NCI-H748 treated with DMSO at 0.1 percent for 48 hours (cell line): ENCODE measurements at regions not wholly inside any gene's neighbourhood (a gene's known extent, or its start where the extent isn't known, plus 50 kb on each side); places are given as distances from the start of the nearest gene placed in this dataset.

Experiments
- DNase-seq: peaks from one replicate; lab custom pipeline; 2025; lab: John Stamatoyannopoulos, UW

DNA sequence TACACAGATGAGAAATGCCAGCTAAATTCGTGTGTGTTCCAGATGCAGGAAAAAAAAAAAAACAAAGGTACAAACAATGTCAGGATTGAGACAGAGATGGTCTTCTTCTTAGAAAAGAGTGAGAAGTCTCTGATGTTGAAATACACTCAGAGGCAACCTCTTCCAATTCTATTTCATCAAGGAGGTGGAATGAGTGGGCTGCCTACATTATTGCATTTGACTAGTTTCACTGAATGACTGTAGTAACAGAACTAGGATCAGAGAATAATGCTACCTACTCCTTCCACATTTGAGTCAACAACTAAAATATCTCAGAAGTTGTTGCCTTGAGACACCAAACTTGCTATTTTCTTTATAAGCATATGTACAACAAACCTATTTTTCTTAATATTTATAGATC is 1332.2 kb upstream of the FLRT2 start:
- DNase-seq, result no peak

DNA sequence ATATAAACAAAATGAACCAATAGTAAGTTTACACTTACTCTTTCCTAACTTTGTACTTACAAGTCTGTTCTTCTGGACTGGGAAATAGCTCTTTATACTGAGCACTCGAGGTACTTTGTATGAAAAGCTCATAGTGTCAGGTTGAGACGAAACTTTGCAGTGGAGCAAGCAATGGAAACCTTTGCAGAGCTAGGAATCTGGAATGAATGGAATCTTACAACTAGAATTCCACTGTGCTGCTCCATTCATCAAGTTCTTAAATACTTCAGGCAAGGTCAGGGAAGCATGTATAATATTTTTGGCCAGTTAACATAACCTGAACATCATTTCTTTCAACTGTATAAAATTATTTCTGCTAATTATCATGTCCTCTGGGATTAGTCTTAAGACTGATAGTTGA is 1327.5 kb upstream of the FLRT2 start:
- no peak for DNase-seq

DNA sequence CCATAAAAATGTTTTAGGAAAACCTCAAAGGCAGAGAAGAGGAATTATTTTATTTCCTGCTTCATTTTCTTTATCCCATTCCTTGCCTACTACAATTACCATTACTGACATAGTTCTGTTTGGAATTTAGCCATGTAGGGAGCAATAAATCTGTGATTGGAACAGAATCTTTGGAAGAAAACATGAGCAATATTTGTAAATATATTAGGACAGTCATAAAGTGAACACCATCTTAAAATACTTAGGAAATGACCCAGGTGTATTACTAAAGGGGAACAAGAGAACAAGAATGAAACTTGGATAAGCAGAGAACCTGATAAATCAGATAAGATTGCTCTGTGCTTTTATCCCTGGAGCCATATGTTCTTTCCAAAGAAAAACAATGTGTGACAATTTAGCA is 1326.0 kb upstream of the FLRT2 start:
- no peak for DNase-seq

DNA sequence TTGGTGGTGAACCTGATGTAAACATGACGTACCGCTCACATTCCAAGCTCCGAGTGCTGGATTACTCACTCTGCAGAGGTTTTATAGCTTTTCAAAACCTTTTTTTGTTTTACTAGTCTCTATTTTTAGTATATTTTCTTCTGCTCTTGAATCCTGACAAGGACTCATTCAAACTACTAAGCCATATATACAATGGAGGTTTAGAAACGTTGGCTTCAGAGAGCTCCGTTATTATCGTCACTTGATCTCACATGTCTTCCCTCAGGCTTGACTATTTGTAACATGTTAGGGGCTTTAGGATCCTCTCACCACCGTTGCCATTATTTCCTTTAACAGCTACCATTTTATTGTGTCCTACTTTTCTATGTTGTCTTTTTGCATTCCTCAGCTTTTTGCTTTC is 1321.5 kb upstream of the FLRT2 start:
- no peak for DNase-seq

DNA sequence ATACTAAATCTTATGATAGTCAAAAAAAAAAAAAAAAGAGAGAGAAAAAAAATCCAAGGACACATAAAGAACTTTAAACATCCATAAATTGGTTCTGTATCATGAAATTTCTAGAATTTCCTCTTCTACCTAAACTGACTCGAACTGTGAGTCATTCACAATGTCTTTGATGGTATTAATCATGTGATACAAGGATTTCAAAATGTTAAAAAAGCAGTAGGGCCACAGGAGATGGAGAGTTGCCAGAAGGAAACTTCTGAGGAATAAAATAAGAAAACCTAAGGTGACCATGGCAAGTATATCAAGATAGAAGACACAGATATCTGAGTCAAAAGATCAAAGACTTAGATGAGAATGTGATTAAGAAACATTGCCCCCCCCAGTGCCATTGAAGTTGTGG is 1320.9 kb upstream of the FLRT2 start:
- no peak for DNase-seq

DNA sequence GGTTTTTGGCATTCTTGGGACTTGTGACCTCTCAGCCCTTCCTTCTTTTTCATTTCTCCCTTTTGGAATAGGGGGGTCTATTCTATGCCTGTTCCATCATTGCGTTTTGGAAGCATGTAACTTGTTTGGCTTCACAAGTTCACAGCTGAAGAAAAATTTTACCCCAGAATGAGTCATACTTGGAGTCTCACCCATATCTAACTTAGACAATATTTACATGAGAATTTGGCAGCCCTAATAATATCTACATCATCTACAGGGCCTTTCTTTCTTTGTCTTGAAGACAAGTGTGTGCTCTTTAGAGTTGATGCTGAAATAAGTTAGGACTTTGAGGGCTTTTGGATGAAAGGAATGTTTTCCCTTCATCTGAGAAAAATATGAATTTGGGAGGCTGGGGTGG is 1312.9 kb upstream of the FLRT2 start:
- no peak for DNase-seq

DNA sequence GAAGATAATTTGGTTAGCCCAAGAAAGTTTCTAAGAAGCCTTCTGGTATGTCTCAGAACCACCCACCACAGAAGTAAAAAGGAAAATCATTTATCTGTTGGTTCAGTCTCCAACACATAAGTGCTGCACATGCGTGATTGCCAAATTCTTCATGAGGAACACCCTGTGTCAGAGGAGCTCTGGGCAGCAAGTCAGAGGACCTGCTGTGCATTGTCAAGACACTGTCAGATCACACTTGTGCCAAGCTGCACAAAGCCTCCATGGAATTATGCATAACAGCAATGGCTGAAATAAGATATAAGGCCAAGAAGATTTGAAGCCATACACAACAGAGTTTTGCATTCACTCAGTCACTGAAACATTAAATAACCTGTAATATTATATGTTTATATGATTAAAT is 1304.7 kb upstream of the FLRT2 start:
- no peak for DNase-seq

DNA sequence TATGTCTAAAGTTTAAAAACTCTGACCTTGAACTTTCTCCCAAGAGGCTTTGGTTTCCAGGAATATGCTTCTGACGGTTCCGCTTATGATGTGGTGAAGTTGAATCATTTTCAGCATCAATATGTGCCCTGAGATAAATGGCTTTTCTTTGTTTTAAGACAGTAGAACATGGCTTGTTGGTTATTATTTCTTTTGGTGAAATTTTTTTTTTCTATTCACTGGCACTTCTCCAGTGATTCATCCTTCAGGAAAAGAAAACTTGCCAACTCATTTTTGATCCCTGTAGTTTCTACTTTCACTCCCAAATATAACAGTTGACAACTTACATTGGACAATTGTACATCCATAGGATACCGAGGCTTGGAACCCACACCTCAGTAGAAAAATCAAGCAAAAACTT is 1301.2 kb upstream of the FLRT2 start:
- DNase-seq, result no peak

DNA sequence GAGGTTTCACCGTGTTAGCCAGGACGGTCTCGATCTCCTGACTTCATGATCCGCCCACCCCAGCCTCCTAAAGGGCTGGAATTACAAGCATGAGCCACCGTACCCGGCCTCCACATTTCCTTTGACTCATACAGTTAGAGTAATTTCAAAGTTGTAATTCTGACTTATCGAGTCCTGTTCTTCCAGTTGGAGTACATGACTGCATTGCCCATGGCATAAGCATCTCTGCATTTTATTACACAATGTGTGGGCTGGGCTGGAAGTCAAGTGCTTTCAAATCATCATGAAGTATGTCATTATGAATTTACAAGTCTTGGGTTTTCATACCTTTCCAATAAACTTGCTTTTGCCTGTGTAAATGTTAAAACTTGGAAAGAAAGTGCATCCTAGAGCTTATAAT is 1295.7 kb upstream of the FLRT2 start:
- DNase-seq, result no peak

DNA sequence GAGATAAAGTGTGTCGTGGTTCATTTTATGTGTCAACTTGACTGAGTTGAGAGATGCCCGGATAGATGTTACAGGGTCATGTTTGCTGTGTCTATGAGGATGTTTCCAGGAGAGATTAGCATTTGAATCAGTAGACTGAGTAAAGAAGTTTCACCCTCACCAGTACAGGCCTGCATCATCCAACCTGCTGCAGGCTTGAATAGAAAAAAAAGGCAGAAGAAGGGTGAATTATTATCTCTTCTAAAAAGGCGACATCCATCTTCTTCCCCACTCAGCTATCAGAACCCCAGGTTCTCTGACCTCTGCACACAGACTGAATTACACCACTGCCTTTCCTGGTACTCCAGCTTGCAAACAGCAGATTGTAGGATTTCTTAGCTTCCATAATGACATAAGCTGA is 1293.7 kb upstream of the FLRT2 start:
- no peak for DNase-seq

DNA sequence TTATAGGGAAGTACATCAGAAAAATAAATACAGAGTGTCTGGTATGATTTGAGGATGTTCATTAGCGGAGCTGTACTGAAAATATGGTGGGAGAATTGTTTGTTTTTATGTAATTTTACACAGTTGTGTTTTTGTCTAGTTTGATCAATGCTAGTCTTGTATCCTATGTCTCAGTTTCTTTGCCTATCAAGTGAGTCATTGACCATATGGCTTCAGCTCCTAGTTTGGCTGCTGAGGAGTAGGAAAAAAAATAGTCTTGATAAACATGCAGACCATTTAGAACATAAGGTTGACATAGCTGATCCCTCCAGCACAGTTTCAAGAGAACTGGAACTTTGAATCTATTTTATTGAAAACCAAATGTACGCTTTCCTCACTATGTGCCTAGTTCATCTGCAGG is 1292.1 kb upstream of the FLRT2 start:
- no peak for DNase-seq

DNA sequence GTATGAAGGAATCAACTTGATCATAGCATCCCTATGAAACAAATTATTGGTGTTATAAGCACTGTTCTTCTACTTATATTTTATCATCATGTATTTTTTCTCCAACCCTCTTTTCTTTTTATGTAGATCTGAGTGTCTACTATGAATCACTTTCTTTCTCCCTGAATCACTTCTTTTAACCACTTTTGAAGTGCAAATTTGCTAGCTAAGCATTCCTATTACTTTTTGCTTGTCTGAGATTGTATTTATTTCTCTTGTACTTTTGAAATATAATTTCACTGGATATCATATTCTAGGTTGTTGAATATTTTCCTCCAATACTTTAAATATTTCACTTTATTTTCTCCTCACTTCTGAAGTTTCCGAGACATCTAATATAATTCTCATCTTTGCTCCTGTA is 1282.3 kb upstream of the FLRT2 start:
- DNase-seq, result no peak

DNA sequence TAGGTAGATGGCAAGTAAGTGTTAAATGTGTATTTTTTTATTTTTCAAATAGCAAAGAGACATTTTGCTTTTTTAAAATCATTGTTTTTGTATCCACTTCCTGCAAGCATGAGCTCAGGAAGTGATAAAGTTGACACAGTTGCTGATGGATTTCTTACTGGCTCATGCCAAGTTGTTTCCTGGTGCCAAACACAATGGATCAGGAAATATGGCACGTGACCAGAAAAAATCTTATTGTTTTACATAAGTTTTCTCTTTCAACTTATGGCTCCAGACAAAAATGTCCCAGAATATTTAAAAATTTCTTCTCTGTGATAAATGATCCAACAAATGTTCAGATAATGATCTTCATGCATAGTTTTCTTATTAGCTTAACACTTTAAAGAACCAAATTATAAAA is 1279.1 kb upstream of the FLRT2 start:
- DNase-seq, result no peak

DNA sequence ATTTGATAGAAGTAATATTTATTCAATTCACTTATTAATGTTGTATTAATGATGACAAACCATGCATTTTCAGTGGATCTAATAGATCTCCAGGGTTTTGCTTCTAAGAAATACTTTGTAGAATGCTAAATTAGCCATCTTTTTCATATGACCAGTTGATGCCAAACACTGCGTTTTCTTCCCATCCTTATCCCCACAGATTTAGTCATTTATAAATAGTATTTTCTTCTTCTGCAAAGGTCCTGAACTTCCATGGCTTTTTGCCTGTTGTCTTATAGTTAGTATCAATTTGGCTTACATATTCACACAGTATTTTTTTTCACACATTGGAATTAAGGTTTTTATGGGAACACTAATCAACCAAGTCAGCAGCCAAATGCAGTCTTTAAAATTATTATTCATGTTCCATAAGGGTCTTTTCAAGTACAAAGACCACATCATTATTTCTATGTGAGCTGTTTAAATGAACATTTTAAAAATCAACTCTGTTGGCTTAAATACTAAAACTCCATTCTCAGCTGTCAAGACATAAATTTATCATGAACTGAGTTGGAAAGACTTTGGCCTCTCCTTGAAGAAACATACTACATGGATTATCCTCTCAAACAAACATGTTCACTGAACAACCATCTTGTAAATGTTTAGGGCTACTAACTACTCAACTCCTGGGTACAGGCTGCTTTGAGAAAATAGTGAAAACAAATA is 1278.4 kb upstream of the FLRT2 start:
- DNase-seq, result no peak

DNA sequence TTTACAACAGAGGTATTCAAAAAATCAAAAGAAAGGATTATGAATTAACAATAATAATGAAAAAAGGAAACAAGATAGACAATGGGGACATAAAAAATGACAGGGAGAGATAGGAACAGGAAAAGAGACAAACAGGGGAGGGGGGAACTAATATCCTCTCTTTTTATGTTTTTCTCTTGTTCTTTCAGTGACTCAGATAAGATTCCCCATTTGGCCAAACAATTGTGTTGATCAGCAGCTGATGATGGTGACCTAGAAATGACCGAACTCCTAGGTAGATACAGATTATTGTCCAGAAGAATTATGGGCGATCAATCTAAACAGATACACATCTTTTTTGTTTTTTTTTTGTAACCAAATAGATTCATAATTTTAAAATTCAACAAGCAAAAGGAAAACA is 1277.2 kb upstream of the FLRT2 start:
- no peak for DNase-seq

DNA sequence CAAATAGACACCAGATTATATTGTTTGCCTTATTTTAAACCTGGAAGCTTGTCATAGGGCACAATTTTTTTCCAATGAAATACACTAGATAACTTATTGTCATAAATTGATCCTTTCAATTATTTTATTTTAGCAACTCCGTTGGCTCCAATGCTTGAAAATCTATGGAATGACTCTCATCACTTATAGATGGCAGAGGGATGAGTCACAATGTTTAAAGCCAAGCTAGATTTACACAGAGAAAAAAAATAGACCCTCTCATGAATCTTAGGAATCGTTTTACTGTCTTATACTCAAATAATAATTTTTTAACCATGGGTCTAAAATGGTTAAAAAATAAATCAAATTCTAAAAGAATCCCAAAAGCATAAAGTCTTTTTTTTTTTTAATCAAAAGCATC is 1276.6 kb upstream of the FLRT2 start:
- DNase-seq, result no peak

DNA sequence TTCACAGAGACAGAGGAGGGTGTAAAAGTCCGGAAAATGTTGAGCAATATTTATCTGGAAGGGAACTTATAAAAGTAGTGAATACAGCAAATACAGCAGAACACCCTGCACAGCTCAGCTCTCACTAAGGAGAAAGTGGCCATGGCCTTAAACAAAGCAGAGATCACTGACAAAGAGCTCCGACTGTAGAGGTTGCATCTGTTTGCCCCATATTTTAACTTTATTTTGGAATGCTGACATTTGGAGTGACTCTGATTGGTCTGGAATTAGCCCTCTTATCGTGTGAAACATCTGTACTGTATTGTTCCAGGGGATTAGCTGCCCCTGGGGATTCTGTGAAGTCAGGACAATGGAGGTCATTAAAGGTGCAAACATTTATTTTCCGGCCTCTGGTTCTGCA is 1275.7 kb upstream of the FLRT2 start:
- peak; percentile 72 for DNase-seq

DNA sequence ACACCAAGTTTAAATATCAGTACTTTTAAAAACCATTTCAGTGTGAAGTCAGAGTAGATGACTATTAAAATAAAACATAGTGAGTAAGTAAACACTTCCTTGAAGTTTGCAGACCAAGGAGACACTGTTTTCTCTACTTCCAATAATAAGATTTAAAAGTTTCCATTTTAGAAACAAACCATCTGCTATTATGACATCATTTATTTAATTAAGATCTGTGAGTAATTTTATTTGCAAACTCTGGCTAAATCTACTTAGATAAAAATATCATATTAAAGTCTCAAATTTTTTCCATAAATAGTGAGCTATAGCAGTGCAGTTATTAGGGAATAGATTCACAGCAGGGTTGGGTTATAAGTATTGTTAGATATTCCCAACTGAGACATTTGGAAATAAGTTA is 1267.0 kb upstream of the FLRT2 start:
- no peak for DNase-seq

DNA sequence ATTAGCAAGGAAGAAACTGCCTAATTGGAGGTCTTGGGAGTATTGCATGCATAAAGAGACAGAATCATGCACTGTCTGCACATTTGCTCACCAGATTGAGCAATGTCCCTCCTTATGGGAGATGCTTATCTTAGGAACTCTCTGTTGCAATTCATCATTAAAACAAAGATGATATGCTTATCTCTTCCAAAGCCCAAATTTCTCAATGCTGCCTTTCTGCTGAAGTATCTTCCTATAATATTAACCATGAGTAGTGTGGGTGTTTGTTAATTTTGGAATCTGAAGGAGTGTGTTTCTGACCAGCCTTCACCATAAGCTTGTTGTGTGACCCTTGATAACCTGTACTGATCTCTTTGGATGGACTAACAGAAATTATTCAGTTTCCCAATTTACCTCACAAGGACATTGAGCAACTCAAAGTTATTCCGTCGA is 1257.6 kb upstream of the FLRT2 start:
- DNase-seq, result no peak

DNA sequence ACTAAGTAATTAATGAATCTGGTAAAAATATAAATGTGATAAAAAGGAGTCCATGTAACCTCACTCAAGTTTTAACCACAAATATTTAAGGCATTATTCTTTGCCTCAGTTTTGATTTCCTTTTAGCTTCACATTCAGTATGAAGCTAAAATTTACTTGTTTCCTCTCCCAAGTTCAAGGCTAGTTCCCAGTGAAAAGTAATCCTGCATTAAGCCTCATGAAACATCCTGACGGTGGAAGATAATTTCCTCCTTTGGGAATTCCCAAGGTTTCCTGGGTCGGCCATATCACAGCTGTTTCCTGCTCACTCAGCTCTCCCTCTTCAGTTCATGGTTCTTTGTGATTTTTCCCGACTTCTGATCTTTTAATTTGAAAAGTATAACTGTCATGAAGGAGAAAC is 1256.8 kb upstream of the FLRT2 start:
- DNase-seq, result no peak

DNA sequence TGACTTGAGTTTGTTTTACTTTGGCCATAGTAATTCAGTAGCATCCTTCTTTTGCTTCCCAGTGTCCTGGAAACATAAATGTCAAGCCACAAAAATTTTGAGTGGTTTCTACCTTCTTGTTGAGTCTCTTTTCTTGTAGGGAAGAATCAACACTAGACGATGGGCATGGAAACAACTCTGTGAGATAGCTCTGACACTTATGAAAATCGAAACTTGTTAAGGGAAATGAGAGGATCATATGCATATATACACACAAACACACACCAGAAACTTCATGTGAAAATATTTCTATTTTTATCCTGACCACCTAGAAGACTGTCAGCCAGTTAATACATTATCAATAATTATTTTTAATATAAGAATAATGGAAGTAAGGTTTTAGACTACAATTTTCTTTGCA is 1247.3 kb upstream of the FLRT2 start:
- DNase-seq, result no peak

DNA sequence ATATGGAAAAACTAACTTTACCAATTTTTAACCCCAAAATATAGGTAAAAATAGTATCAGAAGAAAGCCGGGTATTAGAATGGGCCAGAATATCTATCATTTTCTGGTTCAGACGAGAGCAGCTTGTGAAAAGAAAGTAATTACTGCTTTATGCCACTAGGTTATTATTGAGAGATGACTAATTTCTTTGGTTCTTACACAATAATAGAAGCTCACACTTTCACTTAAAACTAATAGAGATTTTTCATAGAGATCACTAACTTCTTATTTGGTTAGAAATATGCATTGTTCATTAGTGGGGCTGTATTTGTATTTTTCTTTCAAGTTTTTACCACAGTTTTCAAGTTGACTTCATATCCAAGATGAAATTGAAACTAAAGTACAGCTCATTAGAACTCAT is 1241.2 kb upstream of the FLRT2 start:
- DNase-seq, result no peak

DNA sequence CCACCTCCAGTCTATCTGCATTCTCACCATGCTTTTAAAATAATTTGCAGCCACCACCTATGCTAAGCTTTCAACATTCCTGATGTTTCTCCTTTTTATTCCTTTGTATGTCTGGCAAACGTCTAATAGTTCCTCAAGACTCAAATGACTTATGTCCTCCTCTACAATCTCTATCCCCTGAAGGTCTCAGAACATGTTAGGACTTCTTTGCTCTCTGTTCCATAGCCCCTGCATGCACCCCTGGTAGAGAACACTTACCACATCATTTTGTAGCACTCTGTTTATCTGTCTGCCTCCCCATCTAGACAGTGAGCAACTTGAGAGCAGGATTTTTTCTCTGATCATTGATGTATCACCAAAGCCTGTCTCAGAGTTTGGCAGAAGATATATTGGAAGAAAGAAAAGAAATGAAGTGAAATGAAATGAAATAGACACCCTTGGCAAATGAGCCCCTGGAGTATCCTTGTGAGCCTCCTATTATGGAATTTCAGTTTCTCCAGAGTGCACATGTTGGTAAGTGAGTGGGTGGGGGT is 1231.2 kb upstream of the FLRT2 start:
- no peak for DNase-seq

DNA sequence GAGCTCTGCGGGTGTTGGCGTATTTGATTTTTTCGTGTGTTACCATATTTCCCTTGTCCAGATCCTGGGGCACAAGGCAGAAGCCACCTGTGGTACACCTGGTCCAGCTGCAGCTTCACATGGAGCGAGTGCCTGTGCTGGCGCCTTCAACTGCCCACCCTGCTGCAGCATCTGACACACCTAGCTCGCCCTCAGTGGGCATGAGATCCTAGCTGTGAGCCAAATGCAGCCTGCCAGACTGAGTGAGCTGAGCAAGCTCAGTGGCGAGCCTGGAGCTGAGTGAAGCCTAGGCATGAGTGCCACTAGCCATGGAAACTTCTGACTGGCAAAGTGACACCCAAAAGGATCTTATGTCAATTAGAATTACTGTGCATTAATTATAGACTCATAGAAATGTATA is 1226.8 kb upstream of the FLRT2 start:
- no peak for DNase-seq

DNA sequence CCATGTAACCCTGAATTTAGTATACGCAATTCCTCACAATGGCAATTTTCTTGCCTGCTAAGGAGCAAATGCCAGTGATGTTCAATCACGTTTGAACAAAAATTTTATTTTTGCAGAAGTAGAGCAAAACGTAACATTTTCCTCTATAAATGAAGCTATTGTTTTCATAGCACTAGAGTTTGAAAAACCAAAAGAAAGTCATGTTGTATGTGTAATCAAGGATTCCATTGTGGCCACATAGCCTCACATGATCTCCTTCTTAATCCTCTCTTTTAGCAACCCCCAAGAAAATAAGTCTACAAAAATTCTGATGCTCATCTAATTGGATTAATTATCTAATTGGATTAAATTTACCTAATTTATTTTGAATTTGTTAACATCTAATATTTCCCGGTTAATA is 1217.4 kb upstream of the FLRT2 start:
- no peak for DNase-seq
